A549 (cell line): ENCODE measurements at regions not wholly inside any gene's neighbourhood (a gene's known extent, or its start where the extent isn't known, plus 50 kb on each side); places are given as distances from the start of the nearest gene placed in this dataset.
"Not testable (repeated sequence)": the region's sequence is repeated elsewhere in the genome, so short reads cannot be mapped to it uniquely, and the experiment has no call there.

Experiments used
- ATAC-seq, 2 experiments: fragments of 200-7000 bp in 1 of 2; fragments of >200 bp in 1 of 2; cut with Nextera tagmentation in 1 of 2; cut with Tn5 transposase in 1 of 2; 3 replicates each; pipeline versions ENCODE4 v1.8.0 to v1.9.1; 2018 to 2020; ENCODE audit warnings: mild to moderate bottlenecking in 1 of 2, moderate library complexity in 1 of 2
- CTCF ChIA-PET: fragments of 300-600 bp; sonication (Branson Sonifier 250); formaldehyde crosslinking; extraction: SDS; loops from one replicate; lab custom pipeline; 2021; ENCODE audit warnings: antibody characterized with exemption, inconsistent platforms; lab: Yijun Ruan, JAX
- POLR2A ChIA-PET: fragments of 350-600 bp; formaldehyde crosslinking; extraction: SDS; loops from one replicate; lab custom pipeline; 2021; ENCODE audit warnings: antibody characterized with exemption, inconsistent platforms; lab: Yijun Ruan, JAX
- DNase-seq, 2 experiments: peaks; one replicate each; pipeline versions ENCODE4 v3.0.0 to v3.0.0-alpha.2; 2011 to 2016; ENCODE audit warnings: low read depth in 1 of 2, low spot score in 1 of 2
- FAIRE-seq: peaks from 2 replicates; lab custom pipeline; 2011; peaks lifted over from hg19 to GRCh38; lab: Jason Lieb, UNC
- H3K27ac ChIP-seq, 2 experiments: fragments of >200 bp; sonication (Bioruptor Twin); formaldehyde crosslinking; 3 replicates each; pipeline ENCODE4 v1.5.1; 2016 to 2017
- H3K4me1 ChIP-seq: fragments of >200 bp; sonication (Bioruptor Twin); formaldehyde crosslinking; 3 replicates; pipeline ENCODE4 v1.6.1; 2016
- H3K4me2 ChIP-seq: fragments of >200 bp; sonication (Bioruptor Twin); formaldehyde crosslinking; 3 replicates; pipeline ENCODE4 v1.6.1; 2016
- H3K4me3 ChIP-seq: fragments of >200 bp; sonication (Bioruptor Twin); formaldehyde crosslinking; 3 replicates; pipeline ENCODE4 v1.5.1; 2016
- H3K9me3 ChIP-seq: fragments of >200 bp; sonication (Bioruptor Twin); formaldehyde crosslinking; 3 replicates; pipeline ENCODE4 v1.6.1; 2016
- ATOH8 ChIP-seq: fragments of 250-450 bp; sonication (Bioruptor Pico); IDR thresholded peaks from 2 replicates; pipeline ENCODE4 v1.5.0; 2020; ENCODE audit warnings: low read depth, mild to moderate bottlenecking, moderate library complexity
- EHMT2 ChIP-seq: fragments of 200-600 bp; sonication (generic); IDR thresholded peaks from 2 replicates; pipeline ENCODE4 v1.6.1; 2016; ENCODE audit warnings: antibody characterized with exemption, low read depth, mild to moderate bottlenecking, moderate library complexity
- HDAC2 ChIP-seq: fragments of 200-600 bp; sonication (generic); IDR thresholded peaks from 2 replicates; pipeline ENCODE4 v1.6.1; 2016
- JUN ChIP-seq, 2 experiments: fragments of >200 bp; sonication (Bioruptor Twin); formaldehyde crosslinking; IDR thresholded peaks; 2 replicates in 1 of 2; 3 replicates in 1 of 2; pipeline ENCODE4 v1.6.1; 2016 to 2017
- NR3C1 ChIP-seq: fragments of >200 bp; sonication (Bioruptor Twin); formaldehyde crosslinking; IDR thresholded peaks from 3 replicates; pipeline ENCODE4 v1.6.1; 2017
- PBX3 ChIP-seq: IDR thresholded peaks from 2 replicates; pipeline ENCODE4 v1.6.1; 2012
- RAD21 ChIP-seq, 2 experiments: fragments of >200 bp in 1 of 2; sonication (Bioruptor Twin) in 1 of 2; formaldehyde crosslinking in 1 of 2; IDR thresholded peaks in 1 of 2; conservative IDR thresholded peaks in 1 of 2; 2 replicates in 1 of 2; 3 replicates in 1 of 2; pipeline ENCODE4 v1.6.1; 2012 to 2018; ENCODE audit warnings: inconsistent platforms in 1 of 2
- RCOR1 ChIP-seq: fragments of 150-350 bp; IDR thresholded peaks from 2 replicates; pipeline ENCODE4 v1.6.1; 2014; ENCODE audit warnings: antibody characterized with exemption, low read length, low read depth
- ZC3H11A ChIP-seq: fragments of 450-650 bp; IDR thresholded peaks from 2 replicates; pipeline ENCODE4 v1.6.1; 2014; ENCODE audit warnings: antibody characterized with exemption, mild to moderate bottlenecking
- ZNF302 ChIP-seq: fragments of 250-450 bp; sonication (Bioruptor Pico); IDR thresholded peaks from 2 replicates; pipeline ENCODE4 v1.9.0; 2021; ENCODE audit warnings: inconsistent platforms, mild to moderate bottlenecking, moderate library complexity
- WGBS: methylation state at CpG from one replicate; pipeline ENCODE4 v1.1.6; 2017; ENCODE audit errors: missing lambda C conversion rate; 5-methylcytosine and 5-hydroxymethylcytosine counted together
- TF ChIP-seq, protein P1 (sequence below): fragments of 200-600 bp; sonication (generic); IDR thresholded peaks from 2 replicates; pipeline ENCODE4 v1.6.1; 2016; ENCODE audit warnings: antibody characterized with exemption, mild to moderate bottlenecking, moderate library complexity
- TF ChIP-seq, protein P2 (sequence below): IDR thresholded peaks from 2 replicates; pipeline ENCODE4 v1.6.1; 2012

DNA sequence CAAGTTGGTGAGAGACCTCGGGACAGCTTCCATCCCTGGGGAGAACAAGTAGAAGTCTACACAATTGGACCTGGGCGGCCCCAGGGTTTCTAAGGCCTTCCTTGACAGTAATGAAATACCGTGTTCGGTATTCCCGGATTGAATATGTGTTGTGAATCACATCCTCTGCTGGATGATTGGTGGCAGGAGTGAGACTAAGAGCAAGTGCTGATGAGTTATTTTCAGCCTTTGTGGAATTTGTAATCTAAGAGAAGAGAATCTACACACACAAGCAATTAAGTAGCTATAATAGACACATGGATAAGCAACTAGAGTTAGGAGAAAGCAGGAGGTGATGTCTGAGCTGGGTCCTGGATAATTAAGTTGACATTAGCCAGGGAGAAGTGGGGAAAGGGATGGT is 64.8 kb upstream of the VWC2 start (continued):
- TF ChIP-seq PBX3, result no peak

DNA sequence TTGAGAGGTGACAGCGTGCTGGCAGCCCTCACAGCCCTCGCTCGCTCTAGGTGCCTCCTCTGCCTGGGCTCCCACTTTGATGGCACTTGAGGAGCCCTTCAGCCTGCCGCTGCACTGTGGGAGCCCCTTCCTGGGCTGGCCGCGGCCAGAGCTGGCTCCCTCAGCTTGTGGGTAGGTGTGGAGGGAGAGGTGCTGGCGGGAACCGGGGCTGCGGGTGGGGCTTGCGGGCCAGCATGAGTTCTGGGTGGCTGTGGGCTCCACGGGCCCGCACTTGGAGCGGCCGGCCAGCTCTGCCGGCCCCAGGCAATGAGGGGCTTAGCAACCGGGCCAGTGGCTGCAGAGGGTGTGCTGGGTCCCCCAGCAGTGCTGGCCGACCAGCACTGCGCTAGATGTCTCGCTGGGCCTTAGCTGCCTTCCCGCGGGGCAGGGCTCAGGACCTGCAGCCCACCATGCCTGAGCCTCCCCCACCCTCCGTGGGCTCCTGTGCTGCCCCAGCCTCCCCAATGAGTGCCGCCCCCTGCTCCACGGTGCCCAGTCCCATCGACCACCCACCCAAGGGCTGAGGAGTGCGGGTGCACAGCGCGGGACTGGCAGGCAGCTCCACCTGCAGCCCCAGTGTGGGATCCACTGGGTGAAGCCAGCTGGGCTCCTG is 62.2 kb upstream of the VWC2 start:
- ATAC-seq, FAIRE-seq, H3K4me3 ChIP-seq, CTCF ChIA-PET, H3K27ac ChIP-seq, H3K4me1 ChIP-seq, H3K9me3 ChIP-seq, POLR2A ChIA-PET, DNase-seq, H3K4me2 ChIP-seq: not testable (repeated sequence)
- 17% methylated on average over 10 of the region's 28 CpGs for WGBS

DNA sequence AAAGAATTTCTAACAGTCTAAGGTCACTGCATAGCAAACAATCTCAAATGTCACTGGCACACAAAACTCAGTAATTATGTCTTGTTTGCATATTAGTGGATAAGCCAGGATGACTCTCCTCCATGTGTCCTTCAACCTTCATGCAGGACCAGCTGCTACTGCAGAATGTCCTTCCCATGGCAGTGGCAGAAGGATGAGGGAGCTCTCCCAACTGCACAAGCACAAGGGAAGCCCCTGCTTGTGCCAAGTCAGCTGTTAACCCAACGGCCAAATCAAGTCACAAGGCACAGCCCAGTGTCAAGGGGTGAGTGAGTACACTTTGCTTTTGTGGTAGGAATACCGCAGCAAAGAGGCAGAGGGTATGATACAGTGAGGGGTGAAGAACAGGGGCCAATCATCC is 59.3 kb upstream of the VWC2 start:
- POLR2A ChIA-PET, result no interaction called here
- no peak overlapping the region for H3K27ac ChIP-seq
- no peak overlapping the region for H3K4me3 ChIP-seq
- no peak for FAIRE-seq
- H3K9me3 ChIP-seq, result no peaks in the 10 kb centered on the region
- ATAC-seq, result no peak
- DNase-seq, result no peak
- no peak overlapping the region for H3K4me2 ChIP-seq
- TF ChIP-seq, protein P1, sequence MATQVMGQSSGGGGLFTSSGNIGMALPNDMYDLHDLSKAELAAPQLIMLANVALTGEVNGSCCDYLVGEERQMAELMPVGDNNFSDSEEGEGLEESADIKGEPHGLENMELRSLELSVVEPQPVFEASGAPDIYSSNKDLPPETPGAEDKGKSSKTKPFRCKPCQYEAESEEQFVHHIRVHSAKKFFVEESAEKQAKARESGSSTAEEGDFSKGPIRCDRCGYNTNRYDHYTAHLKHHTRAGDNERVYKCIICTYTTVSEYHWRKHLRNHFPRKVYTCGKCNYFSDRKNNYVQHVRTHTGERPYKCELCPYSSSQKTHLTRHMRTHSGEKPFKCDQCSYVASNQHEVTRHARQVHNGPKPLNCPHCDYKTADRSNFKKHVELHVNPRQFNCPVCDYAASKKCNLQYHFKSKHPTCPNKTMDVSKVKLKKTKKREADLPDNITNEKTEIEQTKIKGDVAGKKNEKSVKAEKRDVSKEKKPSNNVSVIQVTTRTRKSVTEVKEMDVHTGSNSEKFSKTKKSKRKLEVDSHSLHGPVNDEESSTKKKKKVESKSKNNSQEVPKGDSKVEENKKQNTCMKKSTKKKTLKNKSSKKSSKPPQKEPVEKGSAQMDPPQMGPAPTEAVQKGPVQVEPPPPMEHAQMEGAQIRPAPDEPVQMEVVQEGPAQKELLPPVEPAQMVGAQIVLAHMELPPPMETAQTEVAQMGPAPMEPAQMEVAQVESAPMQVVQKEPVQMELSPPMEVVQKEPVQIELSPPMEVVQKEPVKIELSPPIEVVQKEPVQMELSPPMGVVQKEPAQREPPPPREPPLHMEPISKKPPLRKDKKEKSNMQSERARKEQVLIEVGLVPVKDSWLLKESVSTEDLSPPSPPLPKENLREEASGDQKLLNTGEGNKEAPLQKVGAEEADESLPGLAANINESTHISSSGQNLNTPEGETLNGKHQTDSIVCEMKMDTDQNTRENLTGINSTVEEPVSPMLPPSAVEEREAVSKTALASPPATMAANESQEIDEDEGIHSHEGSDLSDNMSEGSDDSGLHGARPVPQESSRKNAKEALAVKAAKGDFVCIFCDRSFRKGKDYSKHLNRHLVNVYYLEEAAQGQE, result no peak
- no peak for TF ChIP-seq ATOH8 (CRISPR knock-in tag)
- H3K4me1 ChIP-seq, result no peaks in the 10 kb centered on the region
- WGBS, result 0% methylated on average over 2 of the region's 2 CpGs
- CTCF ChIA-PET, result no interaction called here

- FAIRE-seq, result no peak
- DNase-seq, result no peak
- no peaks in the 10 kb centered on the region for H3K4me1 ChIP-seq
- CTCF ChIA-PET, result no interaction called here
- TF ChIP-seq, protein P1, result no peak
- TF ChIP-seq EHMT2, result no peak
- TF ChIP-seq ZNF302 (CRISPR knock-in tag), result no peak
- no peak for TF ChIP-seq RCOR1
- TF ChIP-seq ATOH8 (CRISPR knock-in tag), result no peak
- no peak for TF ChIP-seq HDAC2
- no peak for TF ChIP-seq ZC3H11A
- TF ChIP-seq RAD21 (conservative IDR thresholded peaks at IDR 0.05 in 1 of 2, IDR thresholded peaks at IDR 0.05 in 1 of 2), result no peak
- TF ChIP-seq, protein P2, sequence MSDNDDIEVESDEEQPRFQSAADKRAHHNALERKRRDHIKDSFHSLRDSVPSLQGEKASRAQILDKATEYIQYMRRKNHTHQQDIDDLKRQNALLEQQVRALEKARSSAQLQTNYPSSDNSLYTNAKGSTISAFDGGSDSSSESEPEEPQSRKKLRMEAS, result no peak
- no peak for TF ChIP-seq NR3C1
- no peak for TF ChIP-seq JUN (IDR thresholded peaks at IDR 0.05)
- POLR2A ChIA-PET, result no interaction called here
- WGBS, result 0% methylated on average over 2 of the region's 2 CpGs
- no peak for ATAC-seq
- no peak overlapping the region for H3K4me2 ChIP-seq
- H3K27ac ChIP-seq, result no peak overlapping the region
- H3K4me3 ChIP-seq, result no peak overlapping the region
- H3K9me3 ChIP-seq, result no peaks in the 10 kb centered on the region
These were observed 58.0 kb upstream of the VWC2 start for GRCh38 chr7:49715486-49715885.
